DMS 273 treated with DMSO at 0.1 percent for 48 hours (cell line): ENCODE measurements at regions not wholly inside any gene's neighbourhood (a gene's known extent, or its start where the extent isn't known, plus 50 kb on each side); places are given as distances from the start of the nearest gene placed in this dataset.
"Not testable (repeated sequence)": the region's sequence is repeated elsewhere in the genome, so short reads cannot be mapped to it uniquely, and the experiment has no call there.

ENCODE experiments used
- DNase-seq: peaks from one replicate; lab custom pipeline; 2025; lab: John Stamatoyannopoulos, UW

DNA sequence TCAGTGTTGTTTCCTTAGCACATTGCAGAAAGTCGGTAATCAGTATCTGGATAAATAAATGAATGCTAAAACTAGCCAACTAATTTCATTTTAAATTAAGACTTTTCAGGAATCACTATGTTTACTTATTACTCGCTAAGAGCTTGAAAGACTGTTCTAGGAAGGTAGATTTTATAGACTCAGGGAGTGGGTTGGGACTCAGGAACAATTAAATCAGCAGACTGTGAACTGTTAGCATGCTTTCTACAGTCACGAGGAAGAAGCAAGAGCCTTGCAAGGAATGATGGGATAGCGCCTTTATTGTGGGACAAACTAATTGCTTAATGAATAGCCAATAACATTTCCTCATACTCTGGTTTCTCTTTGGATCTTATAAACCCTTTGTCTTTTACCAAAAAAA is 183.2 kb upstream of the AADAT start:
- DNase-seq, result no peak

DNA sequence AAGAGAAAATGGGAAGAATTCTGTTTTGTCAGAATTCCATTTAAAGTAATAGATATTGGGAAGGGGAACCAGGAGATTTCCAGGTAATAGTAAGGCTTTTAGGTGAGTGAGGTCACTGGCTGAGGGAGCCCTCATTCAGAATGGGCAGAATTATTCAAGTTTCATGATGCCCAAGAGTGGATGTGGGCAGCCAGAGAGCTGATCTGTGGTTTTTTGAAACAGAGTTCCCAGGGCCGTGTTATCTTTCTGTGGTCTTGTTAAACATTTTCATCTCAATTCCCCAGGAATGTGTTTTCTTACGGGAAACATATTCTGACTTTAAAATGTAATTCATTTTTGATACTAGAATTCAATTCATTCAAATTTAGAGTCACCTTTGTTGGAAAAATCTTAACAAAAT is 182.0 kb upstream of the AADAT start:
- no peak for DNase-seq

DNA sequence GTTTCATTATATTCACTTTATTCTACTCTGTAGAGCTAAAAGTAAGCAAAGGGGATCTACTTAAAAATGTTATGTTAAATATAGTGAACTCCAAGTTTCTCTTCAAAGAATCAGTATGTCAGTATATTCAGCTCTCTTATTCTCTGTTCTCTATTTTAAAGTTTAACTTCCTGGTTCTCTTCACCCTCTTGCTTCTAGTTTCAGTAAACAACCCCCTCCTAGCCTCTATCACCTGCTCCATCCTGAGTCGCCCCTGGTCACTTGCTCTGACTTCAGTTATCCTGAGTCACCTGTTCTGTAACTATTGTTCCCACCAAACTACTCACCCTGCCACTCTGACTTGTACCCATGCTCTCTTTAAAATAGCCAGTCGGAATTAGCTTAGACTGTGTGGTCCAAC is 180.9 kb upstream of the AADAT start:
- no peak for DNase-seq

DNA sequence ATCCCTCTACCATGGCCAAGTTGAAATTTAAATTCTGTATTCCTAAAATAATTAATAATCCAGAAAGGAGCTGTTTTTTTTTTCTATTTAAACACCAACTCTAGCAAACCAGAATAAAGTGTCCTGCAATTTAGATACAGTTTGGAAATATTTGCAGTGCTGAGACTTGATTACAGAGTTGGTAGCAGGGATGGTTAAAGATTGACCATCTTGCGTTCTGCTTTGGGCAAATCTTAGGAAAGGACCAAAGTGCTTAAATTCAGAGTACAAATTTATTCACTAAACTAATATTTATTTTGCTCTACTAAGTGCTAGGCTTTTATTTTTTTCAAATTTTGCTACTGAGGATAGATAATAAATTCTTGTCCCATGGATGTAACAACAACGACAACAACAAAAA is 180.2 kb upstream of the AADAT start:
- DNase-seq, result no peak

DNA sequence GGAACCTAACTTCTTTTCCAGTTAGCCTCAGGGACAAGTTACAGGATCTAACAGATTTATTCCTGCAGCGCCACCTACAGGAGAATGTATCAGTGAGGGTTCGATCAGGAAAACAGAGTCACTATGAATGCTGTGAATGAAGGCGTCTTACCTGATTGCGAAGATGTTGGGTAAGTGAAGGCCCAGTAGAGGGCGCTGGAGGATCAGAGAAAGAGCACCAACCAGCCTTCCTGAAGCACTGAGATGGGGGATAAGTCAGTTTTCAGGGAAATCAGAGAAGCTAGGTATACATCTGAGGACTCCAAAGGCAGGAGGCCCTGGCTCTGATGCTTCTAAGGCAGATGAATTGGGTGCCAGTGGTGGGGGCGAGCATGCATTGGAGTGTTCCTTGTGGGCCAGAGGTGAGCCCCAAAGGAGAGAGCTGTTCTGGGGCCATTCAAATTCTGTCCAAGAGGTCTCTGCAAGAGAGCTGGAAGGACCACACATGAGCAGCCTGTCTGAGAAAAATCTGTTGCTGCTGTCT is 169.9 kb upstream of the AADAT start:
- DNase-seq, result peak; percentile 53

DNA sequence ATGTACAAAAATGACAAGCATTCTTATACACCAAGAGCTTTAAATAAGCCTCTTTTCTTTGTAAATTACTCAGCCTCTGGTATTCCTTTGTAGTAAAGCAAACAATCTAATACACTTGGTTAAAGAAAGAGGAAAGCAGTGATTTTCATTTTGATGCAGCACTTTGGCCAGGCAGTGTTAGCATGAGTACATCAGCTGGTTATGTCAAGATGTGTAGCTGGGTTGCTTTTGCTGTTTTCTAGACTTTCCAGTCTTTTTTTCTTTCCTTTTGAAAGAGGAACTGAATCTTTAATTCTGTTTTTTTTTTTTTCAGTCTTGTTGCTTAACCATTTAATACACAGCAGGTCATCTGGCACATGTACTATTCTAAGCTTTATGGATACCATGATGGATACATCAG is 167.1 kb upstream of the AADAT start:
- DNase-seq, result no peak

DNA sequence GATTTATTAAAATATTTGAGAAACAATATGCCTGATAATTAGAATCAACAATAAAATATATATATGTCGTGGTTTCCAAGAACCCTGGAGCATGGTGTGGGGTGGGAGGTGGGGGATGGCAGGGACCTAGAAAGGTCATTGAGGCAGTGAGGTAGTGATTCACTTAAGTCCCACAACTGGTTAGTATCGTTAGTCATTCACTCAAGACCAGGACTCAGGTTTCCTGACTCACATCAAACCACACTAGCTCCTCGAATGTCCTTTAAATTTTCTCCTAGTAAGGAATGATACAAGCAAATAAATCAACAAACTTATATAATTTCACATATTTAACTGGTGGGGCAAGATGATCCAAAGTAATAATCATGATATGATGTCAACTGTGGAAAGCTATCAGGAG is 158.8 kb upstream of the AADAT start:
- DNase-seq, result no peak

DNA sequence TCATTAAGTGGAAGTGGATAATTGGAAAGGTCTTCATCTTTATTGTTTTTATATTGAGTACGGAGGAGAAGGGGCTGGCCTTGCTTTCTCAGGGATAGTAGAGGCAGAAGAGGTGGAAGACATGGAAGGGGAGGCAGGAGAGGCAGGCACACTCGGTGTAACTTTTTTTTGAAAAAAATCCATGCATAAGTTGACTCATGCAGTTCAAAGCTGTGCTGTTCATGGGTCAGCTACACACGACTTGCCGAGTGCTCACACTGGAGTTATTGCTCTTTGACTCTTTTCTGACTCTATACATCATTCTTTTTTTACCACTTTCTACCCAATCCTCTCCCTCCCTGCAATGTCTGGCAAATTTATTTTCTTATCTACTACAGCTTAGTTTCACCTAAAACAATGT is 158.3 kb upstream of the AADAT start:
- no peak for DNase-seq

DNA sequence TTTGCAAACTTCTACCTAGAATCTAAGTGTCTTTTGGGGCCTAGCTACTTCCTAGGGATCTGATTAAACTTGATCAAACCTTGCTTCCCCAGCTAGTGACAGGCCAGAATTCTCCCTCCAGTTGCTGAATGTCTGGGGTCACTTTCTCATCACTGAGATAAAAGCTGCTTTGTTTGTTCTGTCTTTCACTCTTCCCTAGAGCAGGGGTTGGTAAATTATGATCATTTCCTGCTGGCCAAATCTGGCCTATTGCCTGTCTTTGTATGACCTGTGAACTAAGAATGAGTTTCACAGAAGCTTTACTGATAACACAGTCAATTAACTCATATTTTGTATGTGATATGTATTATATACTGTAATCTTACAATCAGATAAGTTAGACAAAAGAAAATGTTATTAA is 157.8 kb upstream of the AADAT start:
- DNase-seq, result no peak

DNA sequence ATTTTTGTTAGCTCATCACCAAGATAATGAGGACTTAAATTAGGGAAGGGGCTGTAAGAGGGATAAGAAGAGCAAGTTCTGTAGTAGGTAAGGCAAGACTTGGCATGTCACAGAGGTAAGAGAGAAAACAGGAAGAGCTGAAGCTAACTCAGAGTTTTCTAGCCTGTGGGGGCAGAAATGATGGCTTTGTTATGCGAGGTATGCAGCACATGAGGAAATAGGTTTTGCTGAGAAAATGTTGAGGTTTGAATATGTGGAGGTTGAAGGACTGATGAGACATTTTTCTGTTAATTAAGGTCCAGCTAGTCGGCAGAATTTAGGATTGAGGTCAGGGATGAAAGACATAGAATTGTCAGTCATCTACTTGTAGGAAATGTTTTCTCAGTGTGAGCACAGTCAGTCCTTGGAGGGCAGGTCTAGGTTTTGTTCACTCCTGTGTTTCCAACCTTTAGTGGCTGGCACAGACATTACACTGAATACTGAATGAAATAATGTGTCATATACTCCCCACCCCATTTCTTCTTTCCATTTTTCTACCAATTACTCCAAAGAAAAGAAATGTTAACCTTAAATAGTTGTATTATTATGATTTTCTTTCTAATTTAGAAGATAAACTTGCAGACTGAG is 154.0 kb upstream of the AADAT start:
- no peak for DNase-seq

DNA sequence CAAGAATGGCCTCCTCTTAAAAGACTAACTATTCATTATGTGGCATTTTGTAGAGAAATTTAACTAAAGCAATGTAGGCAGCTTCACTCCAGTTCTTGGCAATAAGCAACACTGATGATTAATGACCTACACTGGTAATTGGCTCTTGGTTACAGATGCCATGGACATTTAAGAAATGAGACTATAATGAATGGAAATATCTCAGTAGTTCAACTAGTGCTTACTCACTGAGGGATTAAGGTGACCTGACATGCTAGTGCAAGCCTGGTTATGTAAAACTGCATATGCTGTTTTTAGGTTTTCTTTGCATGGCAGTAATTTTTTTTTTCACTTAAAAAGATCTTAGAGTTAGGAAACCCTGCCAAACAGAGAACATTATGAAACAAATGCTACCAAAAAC is 152.7 kb upstream of the AADAT start:
- no peak for DNase-seq

DNA sequence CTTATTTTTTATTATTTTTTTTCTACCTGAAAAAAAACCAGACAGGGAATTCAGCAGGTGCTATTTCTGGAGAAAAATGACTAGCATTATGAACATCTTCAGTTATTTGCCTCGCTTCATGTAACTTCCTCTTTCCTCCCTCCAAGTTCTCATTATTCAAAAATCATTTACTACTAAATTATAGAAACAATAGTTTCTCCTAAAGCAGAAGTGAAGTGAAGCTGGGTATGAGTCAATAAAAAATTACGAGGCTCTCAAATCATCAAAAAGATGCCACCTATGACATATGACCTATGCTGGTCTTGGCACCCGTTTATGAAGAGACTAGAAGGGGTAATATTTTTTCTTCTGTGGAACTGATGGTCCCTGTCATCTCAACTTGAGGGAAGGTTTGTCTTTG is 145.0 kb upstream of the AADAT start:
- no peak for DNase-seq

DNA sequence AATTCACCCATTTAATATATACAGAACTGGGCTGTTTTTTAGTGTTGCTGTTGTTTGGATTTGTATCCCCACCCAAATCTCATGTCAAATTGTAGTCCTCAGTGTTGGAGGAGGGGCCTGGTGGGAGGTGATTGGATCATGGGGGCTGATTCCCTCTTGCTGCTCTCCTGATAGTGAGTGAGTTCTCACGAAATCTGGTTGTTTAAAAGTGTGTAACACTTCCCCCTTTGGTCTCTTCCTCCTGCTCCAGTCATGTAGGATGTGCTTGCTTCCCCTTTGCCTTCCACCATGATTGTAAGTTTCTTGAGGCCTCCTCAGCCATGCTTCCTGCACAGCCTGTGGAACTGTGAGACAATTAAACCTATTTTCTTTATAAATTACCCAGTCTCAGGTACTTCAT is 141.6 kb upstream of the AADAT start:
- no peak for DNase-seq

DNA sequence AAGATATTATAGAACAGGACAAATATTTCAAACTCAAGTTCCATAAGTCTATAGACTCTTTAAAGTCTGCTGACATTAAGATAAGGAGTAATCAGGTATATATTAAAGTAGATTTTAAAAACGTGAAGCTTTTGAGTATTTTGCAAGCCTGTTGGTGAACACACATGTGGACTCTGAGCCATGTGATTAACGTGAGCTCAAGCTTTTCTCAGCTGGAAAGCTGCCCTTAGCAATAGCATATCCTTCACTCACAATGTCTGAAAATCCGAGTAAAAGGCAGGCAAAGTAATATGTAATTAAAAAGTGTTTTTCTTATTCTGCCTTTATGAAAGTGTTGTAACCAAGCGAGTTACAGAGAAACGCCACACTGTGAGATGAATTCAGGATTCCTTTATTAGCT is 140.5 kb upstream of the AADAT start:
- DNase-seq, result no peak

DNA sequence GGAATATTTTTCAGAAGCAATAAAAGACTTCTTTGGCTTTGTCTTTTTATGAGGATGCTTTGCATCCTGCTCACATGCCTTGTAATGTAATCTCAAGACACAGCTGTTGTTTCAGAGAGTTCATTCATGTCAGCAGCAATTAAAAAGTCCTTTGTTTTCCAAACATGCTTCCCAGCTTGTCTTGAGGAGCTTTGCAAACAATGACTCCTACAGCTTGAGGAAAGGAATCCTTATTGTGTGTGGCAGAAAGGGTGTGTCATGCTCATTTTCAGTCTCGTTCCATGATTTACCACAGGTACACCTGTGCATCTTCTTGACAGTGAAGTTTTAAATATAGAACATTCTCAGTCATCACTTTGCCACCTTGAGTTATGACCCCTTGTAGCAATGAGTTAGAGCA is 139.2 kb upstream of the AADAT start:
- DNase-seq, result no peak

DNA sequence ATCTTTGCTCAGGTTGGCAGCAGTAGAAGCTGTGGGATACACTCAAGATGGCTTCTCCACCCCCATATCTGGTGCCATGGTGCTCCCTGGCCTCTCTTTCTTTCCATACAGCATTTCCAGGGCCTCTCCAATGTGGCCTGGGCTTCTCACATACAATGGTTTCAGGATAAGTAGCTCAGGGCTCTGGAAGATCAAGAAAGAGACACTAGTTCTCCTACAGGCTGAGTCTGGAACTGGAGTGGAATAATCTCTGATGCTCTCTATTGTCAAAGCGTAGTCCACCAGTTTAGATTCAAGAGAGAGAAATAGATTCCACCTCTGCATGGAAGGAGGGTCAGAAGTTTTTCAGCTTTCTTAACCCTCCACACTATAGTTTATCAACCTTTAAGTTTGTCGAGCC is 138.2 kb upstream of the AADAT start:
- DNase-seq, result no peak

DNA sequence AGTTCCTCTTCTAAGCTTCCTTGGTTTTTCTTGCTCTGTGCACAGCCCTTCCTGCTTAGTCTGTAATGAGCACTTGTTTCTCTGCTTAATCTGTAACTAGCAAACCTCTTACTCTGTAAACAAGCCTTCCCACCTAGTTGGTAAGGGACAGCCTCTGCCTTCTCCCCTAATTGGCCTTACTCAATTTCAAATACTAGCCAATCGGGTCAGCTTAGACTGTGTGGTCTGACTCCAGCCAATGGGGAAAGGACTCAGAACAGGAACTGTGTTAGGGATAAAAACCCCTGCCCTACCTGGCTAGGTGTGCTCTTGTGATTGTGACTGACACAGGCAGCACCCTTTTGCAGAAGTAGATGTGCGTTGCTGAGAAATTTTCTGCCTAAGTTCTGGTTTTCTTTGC is 136.5 kb upstream of the AADAT start:
- no peak for DNase-seq

DNA sequence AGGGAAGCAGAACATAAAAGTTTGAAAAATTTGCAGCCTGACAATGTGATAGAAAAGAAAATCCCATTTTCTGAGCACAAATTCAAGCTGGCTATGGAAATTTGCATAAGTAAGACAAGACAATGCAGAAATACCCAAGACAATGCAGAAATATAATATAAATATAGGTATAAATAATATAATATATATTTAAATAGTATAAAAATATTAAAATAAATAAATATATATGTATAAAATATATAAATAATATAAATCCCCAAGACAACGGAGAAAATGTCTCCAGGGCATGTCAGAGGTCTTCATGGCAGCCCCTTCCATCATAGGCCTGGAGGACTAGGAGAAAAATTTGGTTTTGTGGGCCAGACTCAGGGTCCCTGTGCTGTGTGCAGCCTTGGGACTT is 125.0 kb upstream of the AADAT start:
- DNase-seq, result no peak

DNA sequence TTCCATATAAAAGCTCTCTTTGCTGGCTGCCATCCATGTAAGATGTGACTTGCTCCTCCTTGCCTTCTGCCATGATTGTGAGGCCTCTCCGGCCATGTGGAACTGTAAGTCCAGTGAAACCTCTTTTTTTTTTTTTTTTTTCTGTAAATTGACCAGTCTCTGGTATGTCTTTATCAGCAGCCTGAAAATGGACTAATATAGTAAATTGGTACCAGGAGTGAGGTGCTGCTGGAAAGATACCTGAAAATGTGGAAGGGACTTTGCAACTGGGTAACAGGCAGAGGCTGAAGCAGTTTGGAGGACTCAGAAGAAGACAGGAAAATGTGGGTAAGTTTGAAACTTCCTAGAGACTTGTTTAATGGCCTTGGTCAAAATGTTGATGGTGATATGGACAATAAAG is 124.3 kb upstream of the AADAT start:
- DNase-seq, result no peak

DNA sequence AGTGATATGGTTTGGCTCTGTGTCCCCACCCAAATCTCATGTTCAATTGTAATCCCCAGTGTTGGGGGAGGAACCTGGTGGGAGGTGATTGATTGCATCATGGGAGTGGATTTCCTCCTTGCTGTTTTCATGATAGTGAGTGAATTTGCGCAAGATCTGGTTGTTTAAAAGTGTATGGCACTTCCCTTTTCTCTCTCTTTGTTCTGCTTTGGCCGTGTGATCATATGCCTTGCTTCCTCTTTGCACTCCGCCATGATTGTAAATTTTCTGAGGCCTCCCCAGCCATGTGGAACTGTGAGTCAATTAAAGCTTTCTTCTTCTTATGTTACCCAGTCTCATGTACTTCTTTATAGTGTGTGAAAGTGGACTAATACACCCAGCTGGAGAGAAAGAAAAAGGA is 113.0 kb upstream of the AADAT start:
- no peak for DNase-seq

DNA sequence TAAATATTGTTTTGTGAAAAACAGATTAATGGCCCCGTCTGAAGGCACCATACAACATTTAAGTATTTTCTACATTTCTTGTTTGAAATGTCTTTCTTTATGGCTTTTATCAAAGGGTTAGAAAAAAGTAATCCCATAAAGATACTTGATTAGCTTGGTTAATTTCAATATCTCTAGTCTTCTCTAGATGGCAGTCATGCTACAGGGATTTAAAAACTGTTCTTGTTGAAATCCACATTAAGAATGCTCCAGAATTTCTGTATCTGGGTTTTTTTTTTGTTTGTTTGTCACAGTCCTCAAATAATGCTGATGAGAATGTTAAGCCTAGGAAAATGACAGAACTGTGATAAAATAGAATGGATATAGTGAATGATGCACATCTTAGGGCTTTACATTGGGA is 109.0 kb upstream of the AADAT start:
- DNase-seq, result no peak

DNA sequence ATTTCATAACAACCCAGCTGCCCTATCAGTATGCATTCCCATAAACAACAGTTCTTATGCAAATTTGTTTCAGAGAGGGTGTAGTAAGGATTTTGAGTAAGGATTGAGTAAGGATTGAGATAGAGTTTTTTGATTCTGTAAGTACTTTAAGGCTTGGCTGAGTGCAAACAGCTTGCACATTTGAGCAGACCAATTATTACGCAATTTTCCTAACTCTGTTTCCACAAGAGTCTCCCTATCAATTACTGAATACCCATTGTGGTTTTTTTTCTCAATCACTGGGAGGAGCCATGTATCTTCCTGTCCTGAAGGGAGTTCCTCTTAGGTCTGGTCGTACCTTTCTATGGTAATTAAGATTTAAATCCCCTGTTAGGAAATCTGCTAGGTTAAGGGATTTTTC is 105.0 kb upstream of the AADAT start:
- DNase-seq, result not testable (repeated sequence)

DNA sequence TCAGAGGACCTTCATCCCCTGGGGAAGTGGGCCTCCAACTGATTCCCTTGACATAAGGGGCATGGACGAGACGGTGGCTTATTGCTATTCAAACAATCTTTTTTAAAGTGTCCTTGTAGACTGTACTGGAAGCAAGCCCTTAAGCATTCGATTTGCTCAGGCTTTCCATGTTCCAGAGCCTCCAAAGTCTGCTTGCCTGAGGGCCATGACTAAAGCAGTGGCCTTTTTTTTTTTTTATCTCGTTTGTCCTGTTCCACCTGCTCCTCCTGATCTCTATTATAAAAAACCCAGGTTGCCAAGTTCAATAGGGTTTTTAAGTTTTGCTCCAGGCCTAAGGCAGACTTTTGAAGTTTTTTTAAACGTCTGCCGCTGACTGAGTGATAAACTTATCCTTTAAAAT is 103.7 kb upstream of the AADAT start:
- no peak for DNase-seq

DNA sequence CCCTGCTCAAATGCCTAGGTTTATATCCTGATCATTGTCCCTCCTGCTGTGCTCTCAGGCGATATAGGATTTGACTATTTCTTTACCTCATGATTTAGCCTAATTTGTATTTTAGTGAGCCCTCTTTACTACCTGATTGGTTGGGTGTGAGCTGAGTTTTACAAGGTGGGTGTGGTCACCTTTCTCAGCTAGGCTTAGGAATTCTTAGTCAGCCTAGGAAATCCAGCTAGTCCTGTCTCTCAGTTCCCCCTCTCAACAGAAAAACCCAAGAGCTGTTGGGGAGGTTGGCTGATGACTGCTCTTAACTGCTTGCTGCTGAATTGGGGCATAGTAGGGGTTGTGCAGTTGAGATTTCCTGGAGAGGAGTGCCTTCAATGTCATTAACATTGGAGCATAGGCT is 100.5 kb upstream of the AADAT start:
- DNase-seq, result no peak

DNA sequence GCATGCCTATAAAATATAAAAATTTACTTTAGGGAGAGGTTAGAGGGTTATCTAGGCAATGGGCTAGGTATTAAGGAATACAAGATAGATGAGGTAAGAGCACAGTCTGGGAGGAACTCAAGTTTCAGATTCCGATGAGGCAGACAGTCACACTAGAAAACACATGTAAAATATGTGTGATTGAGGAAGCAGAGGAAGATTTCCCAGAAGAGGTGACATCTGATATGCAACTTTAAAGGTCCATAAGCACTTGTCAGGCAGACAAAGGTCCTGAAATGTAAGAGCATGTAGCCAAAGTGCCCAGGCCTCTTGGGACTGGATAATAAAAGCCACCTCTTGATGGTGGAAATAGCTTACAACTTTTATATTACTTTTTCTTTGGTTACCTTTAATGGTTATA is 81.1 kb upstream of the AADAT start:
- DNase-seq, result no peak
